ENCODE measurements at regions not wholly inside any gene's neighbourhood (a gene's known extent, or its start where the extent isn't known, plus 50 kb on each side); places are given as distances from the start of the nearest gene placed in this dataset.
"Not testable (repeated sequence)": the region's sequence is repeated elsewhere in the genome, so short reads cannot be mapped to it uniquely, and the experiment has no call there.

GRCh38 chr15:53022788-53023187 lies 232.7 kb upstream of the ONECUT1 start:
- DNase-seq (ENCODE audit: low read depth, low spot score), result no peak
- TF ChIP-seq, protein P1, sequence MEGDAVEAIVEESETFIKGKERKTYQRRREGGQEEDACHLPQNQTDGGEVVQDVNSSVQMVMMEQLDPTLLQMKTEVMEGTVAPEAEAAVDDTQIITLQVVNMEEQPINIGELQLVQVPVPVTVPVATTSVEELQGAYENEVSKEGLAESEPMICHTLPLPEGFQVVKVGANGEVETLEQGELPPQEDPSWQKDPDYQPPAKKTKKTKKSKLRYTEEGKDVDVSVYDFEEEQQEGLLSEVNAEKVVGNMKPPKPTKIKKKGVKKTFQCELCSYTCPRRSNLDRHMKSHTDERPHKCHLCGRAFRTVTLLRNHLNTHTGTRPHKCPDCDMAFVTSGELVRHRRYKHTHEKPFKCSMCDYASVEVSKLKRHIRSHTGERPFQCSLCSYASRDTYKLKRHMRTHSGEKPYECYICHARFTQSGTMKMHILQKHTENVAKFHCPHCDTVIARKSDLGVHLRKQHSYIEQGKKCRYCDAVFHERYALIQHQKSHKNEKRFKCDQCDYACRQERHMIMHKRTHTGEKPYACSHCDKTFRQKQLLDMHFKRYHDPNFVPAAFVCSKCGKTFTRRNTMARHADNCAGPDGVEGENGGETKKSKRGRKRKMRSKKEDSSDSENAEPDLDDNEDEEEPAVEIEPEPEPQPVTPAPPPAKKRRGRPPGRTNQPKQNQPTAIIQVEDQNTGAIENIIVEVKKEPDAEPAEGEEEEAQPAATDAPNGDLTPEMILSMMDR (IDR thresholded peaks at IDR 0.05; ENCODE audit: low read depth, low read length), result no peak
- in situ Hi-C loops (cut with HindIII; ENCODE audit: low sequenced_read_pairs), result no loop called here
- no peak overlapping the region for H3K4me3 ChIP-seq (ENCODE audit: low read depth, low read length)

DNA sequence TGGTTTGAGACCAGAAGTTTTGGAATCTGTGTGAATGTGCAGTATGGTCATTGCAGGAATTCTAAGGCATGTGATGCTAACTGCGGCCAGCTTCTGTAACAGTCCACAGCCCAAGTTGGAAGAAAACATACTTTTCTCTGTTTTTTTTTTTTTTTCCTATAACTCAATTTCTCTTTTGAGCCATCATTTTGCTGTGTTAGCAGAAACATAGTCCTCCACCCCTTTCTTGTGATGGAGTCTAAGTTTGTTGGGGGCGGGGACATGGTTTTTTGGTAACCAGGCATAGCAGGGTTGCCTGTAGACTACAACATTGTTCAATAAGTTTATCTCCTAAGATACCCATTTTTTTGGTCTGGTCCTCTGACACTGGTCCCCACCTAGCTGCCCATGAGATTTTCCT lies 223.2 kb upstream of the ONECUT1 start:
- H3K4me3 ChIP-seq (ENCODE audit: low read depth, low read length), result no peak overlapping the region
- in situ Hi-C loops (cut with HindIII; ENCODE audit: low sequenced_read_pairs), result no loop called here
- DNase-seq (ENCODE audit: low read depth, low spot score), result no peak
- TF ChIP-seq, protein P1 (IDR thresholded peaks at IDR 0.05; ENCODE audit: low read depth, low read length), result no peak

DNA sequence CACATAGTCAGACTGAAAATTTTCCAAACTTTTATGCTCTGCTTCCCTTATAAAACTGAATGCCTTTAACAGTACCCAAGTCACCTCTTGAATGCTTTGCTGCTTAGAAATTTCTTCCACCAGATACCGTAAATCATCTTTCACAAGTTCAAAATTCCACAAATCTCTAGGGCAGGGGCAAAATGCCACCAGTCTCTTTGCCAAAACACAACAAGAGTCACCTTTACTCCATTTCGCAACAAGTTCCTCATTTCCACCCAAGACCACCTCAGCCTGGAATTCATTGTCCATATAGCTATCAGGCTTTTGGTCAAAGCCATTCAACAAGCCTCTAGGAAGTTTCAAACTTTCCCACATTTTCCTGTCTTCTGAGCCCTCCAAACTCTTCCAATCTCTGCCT lies 221.6 kb upstream of the ONECUT1 start:
- H3K4me3 ChIP-seq (ENCODE audit: low read depth, low read length); DNase-seq (ENCODE audit: low read depth, low spot score); in situ Hi-C loops (cut with HindIII; ENCODE audit: low sequenced_read_pairs): not testable (repeated sequence)

DNA sequence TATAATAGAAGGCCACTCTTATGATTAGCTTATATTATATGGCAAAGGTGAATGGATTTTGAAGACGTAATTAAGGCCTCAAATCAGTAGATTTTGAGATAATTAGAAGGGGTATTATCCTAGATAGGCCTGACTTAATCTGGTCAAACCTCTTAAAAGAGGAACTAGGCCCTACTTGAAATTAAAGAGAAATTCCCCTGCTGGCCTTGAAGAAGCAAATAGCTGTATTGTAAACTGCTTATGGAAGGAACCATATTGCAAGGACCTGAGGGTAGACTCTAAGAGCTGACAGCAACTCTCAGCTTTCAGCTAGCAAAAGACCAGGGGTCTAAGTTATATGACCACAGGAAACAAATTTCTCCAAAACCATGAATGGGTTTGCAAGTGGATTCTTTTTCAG lies 219.0 kb upstream of the ONECUT1 start:
- TF ChIP-seq, protein P1 (IDR thresholded peaks at IDR 0.05; ENCODE audit: low read depth, low read length), result no peak
- H3K4me3 ChIP-seq (ENCODE audit: low read depth, low read length), result no peak overlapping the region
- in situ Hi-C loops (cut with HindIII; ENCODE audit: low sequenced_read_pairs), result no loop called here
- no peak for DNase-seq (ENCODE audit: low read depth, low spot score)

- in situ Hi-C loops (cut with HindIII; ENCODE audit: low sequenced_read_pairs), result no loop called here
- H3K4me3 ChIP-seq (ENCODE audit: low read depth, low read length), result no peak overlapping the region
- DNase-seq (ENCODE audit: low read depth, low spot score), result no peak
- TF ChIP-seq, protein P1 (IDR thresholded peaks at IDR 0.05; ENCODE audit: low read depth, low read length), result no peak
These were observed 210.3 kb upstream of the ONECUT1 start for GRCh38 chr15:53000409-53000808.

DNA sequence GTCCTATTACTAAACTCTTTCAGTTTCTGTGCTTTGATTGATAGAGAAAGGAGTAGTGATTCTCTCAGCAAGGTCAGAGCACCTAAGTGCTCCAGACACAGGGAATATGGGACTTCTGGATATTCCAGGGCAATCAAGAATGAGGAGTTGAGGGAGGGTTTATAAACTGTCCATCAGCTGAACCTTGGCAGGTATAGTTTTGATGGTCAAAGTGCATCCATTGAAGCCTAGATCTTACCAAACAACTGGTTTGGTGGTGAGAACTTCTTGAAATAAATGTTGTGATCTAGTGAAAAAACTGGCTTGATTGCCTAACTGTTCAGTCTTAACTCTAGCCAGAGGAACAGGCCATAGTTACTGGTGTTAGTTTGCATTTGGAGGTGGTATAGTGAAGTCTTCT lies 207.0 kb upstream of the ONECUT1 start:
- no peak for DNase-seq (ENCODE audit: low read depth, low spot score)
- in situ Hi-C loops (cut with HindIII; ENCODE audit: low sequenced_read_pairs), result no loop called here
- H3K4me3 ChIP-seq (ENCODE audit: low read depth, low read length), result no peak overlapping the region
- TF ChIP-seq, protein P1 (IDR thresholded peaks at IDR 0.05; ENCODE audit: low read depth, low read length), result no peak

- in situ Hi-C loops (cut with HindIII; ENCODE audit: low sequenced_read_pairs), result no loop called here
- H3K4me3 ChIP-seq (ENCODE audit: low read depth, low read length), result no peak overlapping the region
- TF ChIP-seq, protein P1 (IDR thresholded peaks at IDR 0.05; ENCODE audit: low read depth, low read length), result no peak
- no peak for DNase-seq (ENCODE audit: low read depth, low spot score)
These were observed 204.2 kb upstream of the ONECUT1 start for GRCh38 chr15:52994290-52994689.

Data from astrocyte of the spinal cord (primary cell).